ENCODE measurements at regions not wholly inside any gene's neighbourhood (a gene's known extent, or its start where the extent isn't known, plus 50 kb on each side); places are given as distances from the start of the nearest gene placed in this dataset.

- TF ChIP-seq GATA3 (IDR thresholded peaks at IDR 0.05; ENCODE audit: low read depth, low read length) (no peak), GATA2 (IDR thresholded peaks at IDR 0.05; ENCODE audit: low read depth, low read length) (no peak)
These were observed 73.5 kb upstream of the COL5A1 start for GRCh38 chr9:134568116-134568515.

All from SH-SY5Y (cell line).